ENCODE measurements at regions not wholly inside any gene's neighbourhood (a gene's known extent, or its start where the extent isn't known, plus 50 kb on each side); places are given as distances from the start of the nearest gene placed in this dataset.

- no peak for TF ChIP-seq EP300 (IDR thresholded peaks at IDR 0.05; ENCODE audit: low read depth)
- no peak for TF ChIP-seq CTCF (IDR thresholded peaks at IDR 0.05)
- no peak for TF ChIP-seq POLR2A (IDR thresholded peaks at IDR 0.05)
- TF ChIP-seq POLR2AphosphoS5 (IDR thresholded peaks at IDR 0.05) = no peak
Measured at GRCh38 chr12:114738460-114739184, 54.6 kb upstream of the TBX3 start.
